Uterus (tissue), 3 donors: ENCODE measurements at regions not wholly inside any gene's neighbourhood (a gene's known extent, or its start where the extent isn't known, plus 50 kb on each side); places are given as distances from the start of the nearest gene placed in this dataset.

ENCODE experiments used
- DNase-seq, 2 donors: peaks; one replicate each; pipeline ENCODE4 v3.0.0-alpha.2; 2019 to 2020
- H3K27ac ChIP-seq, 2 donors: fragments of 200-600 bp; sonication (generic); 1 replicate in 1 of 2; 2 replicates in 1 of 2; pipeline ENCODE4 v1.5.1; 2016 to 2018
- H3K27me3 ChIP-seq, 2 donors: fragments of 200-600 bp; sonication (generic); one replicate each; pipeline ENCODE4 v1.5.1; 2018 to 2019; ENCODE audit warnings: control low read depth in 1 of 2
- H3K36me3 ChIP-seq, 2 donors: fragments of 200-600 bp; sonication (generic); one replicate each; pipeline ENCODE4 v1.5.1; 2019; ENCODE audit warnings: control low read depth in 1 of 2
- H3K4me1 ChIP-seq, 2 donors: fragments of 200-600 bp; sonication (generic); one replicate each; pipeline ENCODE4 v1.5.1; 2018 to 2019; ENCODE audit warnings: control low read depth in 1 of 2
- H3K4me3 ChIP-seq, 2 donors: fragments of 200-600 bp; sonication (generic); 1 replicate in 1 of 2; 2 replicates in 1 of 2; pipeline ENCODE4 v1.5.1; 2018 to 2019; ENCODE audit warnings: mild to moderate bottlenecking in 1 of 2
- H3K9me3 ChIP-seq, 2 donors: fragments of 200-600 bp; sonication (generic); one replicate each; pipeline ENCODE4 v1.5.1; 2019; ENCODE audit warnings: control low read depth in 1 of 2
- POLR2A ChIP-seq, 2 donors: fragments of 450-650 bp; IDR thresholded peaks; one replicate each; pipeline ENCODE4 v1.6.1; 2016; ENCODE audit warnings: antibody characterized with exemption in 2 of 2, mild to moderate bottlenecking in 1 of 2, moderate library complexity in 1 of 2
- intact Hi-C: fragments of 100-400 bp; cut with DNase I; formaldehyde crosslinking; loops from one replicate; pipeline ENCODE4 v1.15.1; 2023; ENCODE audit warnings: low total_unique reads
- TF ChIP-seq, protein P1 (sequence below), 4 experiments: fragments of 200-600 bp in 2 of 4; fragments of 450-650 bp in 2 of 4; sonication (generic) in 2 of 4; IDR thresholded peaks; one replicate each; pipeline ENCODE4 v1.5.1; 2016 to 2019; ENCODE audit warnings: antibody characterized with exemption in 4 of 4, mild to moderate bottlenecking in 2 of 4, moderate library complexity in 1 of 4
- donor health status: DM: yes; HTN: yes; CAD: no.

DNA sequence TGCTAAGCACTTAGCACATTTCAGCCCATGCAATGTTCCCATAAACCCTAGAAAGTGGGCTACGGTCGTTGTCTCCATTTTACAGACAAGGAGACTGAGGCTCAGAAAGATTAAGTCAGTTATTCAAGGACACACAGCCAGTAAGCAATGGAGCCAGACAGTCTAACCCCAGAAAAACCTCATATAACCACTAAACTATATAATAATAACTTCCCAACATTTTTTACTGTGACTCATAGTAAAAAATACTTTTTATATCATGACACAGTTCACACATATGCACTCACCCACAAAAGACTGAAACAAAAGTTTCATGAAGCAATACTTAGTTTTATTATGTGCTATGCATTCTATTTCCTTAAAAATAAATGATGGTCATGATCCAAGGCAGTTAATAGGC lies 66.2 kb upstream of the EYA2 start:
- Histone ChIP-seq H3K36me3 (no peaks in the 10 kb centered on the region), H3K4me3 (no peak overlapping the region), H3K27ac (no peak overlapping the region), H3K4me1 (no peaks in the 10 kb centered on the region), H3K9me3 (no peaks in the 10 kb centered on the region), H3K27me3 (no peaks in the 10 kb centered on the region)
- intact Hi-C loops: no loop called here
- TF ChIP-seq, protein P1, sequence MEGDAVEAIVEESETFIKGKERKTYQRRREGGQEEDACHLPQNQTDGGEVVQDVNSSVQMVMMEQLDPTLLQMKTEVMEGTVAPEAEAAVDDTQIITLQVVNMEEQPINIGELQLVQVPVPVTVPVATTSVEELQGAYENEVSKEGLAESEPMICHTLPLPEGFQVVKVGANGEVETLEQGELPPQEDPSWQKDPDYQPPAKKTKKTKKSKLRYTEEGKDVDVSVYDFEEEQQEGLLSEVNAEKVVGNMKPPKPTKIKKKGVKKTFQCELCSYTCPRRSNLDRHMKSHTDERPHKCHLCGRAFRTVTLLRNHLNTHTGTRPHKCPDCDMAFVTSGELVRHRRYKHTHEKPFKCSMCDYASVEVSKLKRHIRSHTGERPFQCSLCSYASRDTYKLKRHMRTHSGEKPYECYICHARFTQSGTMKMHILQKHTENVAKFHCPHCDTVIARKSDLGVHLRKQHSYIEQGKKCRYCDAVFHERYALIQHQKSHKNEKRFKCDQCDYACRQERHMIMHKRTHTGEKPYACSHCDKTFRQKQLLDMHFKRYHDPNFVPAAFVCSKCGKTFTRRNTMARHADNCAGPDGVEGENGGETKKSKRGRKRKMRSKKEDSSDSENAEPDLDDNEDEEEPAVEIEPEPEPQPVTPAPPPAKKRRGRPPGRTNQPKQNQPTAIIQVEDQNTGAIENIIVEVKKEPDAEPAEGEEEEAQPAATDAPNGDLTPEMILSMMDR (IDR thresholded peaks at IDR 0.05): no peak
- no peak for TF ChIP-seq POLR2A (IDR thresholded peaks at IDR 0.05)
- no peak for DNase-seq

DNA sequence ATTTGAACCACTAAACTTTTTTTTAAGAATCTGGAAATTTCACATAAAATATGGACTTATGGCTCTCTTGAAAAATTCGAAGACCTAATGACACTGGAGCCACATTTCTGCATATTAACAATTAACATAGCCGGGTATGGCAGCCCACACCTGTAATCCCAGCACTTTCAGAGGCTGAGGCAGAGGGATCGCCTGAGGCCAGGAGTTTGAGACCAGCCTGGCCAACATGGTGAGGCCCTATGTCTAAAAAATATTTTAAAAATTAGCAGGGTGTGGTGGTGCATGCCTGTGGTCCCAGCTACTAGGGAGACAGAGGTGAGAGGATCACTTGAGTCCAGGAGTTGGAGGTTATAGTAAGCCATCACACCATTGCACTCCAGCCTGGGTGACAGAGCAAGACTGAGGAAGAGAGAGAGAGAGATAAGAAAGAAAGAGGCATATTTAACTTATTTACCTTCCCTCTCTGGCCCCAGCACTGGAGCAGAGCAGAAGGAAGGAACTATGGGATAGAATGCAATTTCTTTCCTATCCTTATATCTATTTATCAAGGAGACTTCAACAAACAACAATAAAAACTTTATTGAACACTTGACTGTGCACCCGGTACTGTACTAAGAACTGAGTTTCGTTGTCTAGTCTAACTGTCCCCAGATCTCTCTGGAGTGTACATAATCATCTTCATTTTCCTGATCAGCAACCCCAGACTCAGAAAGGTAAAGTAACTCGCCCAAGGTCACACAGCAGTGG lies 63.6 kb upstream of the EYA2 start:
- Histone ChIP-seq H3K27ac (no peak overlapping the region), H3K27me3 (no peaks in the 10 kb centered on the region), H3K4me1 (no peaks in the 10 kb centered on the region), H3K36me3 (no peaks in the 10 kb centered on the region), H3K9me3 (no peaks in the 10 kb centered on the region), H3K4me3 (no peak overlapping the region)
- intact Hi-C loops: no loop called here
- no peak for DNase-seq
- TF ChIP-seq, protein P1 (IDR thresholded peaks at IDR 0.05): no peak
- TF ChIP-seq POLR2A (IDR thresholded peaks at IDR 0.05): no peak

DNA sequence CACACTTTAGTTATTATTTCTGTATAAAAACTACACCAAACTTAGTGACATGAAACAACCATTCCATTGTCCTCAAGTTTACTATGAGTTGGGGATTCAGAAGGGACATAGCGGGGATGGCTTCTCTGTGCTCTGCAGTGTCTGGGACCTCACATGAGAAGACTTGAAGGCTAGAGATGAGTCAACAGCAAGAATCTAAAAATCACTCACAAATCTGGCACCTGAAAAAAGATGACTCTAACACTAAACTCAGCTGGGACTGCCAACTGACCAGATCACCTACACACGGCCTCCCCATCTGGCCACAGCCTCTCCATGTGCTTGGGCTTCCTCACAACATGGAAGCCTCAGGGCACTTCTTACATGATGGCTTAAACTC lies 63.0 kb upstream of the EYA2 start:
- Histone ChIP-seq H3K36me3 (no peaks in the 10 kb centered on the region), H3K27ac (no peak overlapping the region), H3K9me3 (no peaks in the 10 kb centered on the region), H3K4me3 (no peak overlapping the region), H3K27me3 (no peaks in the 10 kb centered on the region), H3K4me1 (no peaks in the 10 kb centered on the region)
- intact Hi-C loops: no loop called here
- TF ChIP-seq POLR2A (IDR thresholded peaks at IDR 0.05): no peak
- TF ChIP-seq, protein P1 (IDR thresholded peaks at IDR 0.05): no peak
- no peak for DNase-seq

DNA sequence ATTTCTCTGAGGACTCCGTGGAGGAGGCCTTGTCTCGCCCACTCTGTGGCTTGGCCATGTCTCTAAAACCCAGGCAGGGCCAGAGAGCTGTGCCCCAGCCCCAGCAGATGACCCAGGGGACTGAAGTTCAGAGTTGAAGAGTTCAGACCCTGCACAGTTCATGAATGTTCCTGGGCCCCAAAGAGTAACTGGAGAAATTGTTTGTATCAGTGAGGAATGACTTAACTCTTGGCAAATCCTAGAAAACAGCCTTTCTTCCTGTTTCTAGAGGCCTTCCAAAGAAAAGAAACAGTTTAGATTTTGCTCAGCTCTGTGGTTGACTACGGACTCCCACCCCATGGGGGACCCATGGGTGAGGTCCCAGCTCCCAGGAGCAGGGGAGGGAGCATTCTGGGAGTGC lies 62.1 kb upstream of the EYA2 start:
- H3K4me1 ChIP-seq: no peaks in the 10 kb centered on the region
- DNase-seq: no peak
- TF ChIP-seq, protein P1 (IDR thresholded peaks at IDR 0.05): no peak
- H3K9me3 ChIP-seq: no peaks in the 10 kb centered on the region
- intact Hi-C loops: no loop called here
- no peak overlapping the region for H3K4me3 ChIP-seq
- no peaks in the 10 kb centered on the region for H3K36me3 ChIP-seq
- H3K27me3 ChIP-seq: no peaks in the 10 kb centered on the region
- no peak overlapping the region for H3K27ac ChIP-seq

DNA sequence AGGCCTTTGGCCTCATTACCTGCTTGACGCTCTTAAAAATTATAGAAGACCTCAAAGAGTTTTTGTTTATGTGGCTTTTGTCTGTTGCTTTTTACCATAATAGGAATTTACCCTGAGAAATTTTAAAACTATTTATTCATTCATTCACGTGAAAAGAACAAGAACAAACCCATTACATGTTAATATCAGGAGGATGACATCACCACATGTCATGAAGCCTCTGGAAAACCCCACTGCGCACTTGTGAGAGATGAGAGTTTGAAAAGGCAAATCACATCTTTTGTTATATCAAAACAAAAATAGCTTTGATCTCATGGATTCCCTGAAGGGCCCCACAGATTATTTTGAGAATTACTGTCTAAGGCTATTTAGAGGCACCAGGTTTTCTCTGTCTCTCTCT lies 61.3 kb upstream of the EYA2 start:
- Histone ChIP-seq H3K9me3 (no peaks in the 10 kb centered on the region), H3K4me1 (no peaks in the 10 kb centered on the region), H3K36me3 (no peaks in the 10 kb centered on the region), H3K4me3 (no peak overlapping the region), H3K27ac (no peak overlapping the region), H3K27me3 (no peaks in the 10 kb centered on the region)
- intact Hi-C loops: no loop called here
- no peak for TF ChIP-seq POLR2A (IDR thresholded peaks at IDR 0.05)
- TF ChIP-seq, protein P1 (IDR thresholded peaks at IDR 0.05): no peak
- no peak for DNase-seq
